ENCODE measurements at regions not wholly inside any gene's neighbourhood (a gene's known extent, or its start where the extent isn't known, plus 50 kb on each side); places are given as distances from the start of the nearest gene placed in this dataset.

GRCh38 chr14:62645649-62646048, 399.6 kb downstream of the KCNH5 start:
- no peak overlapping the region for H3K27ac ChIP-seq
- TF ChIP-seq CTCF (IDR thresholded peaks at IDR 0.05) (no peak), ZFX (IDR thresholded peaks at IDR 0.05; ENCODE audit: borderline replicate concordance) (no peak)

Data from 22Rv1 (cell line).